ENCODE measurements at regions not wholly inside any gene's neighbourhood (a gene's known extent, or its start where the extent isn't known, plus 50 kb on each side); places are given as distances from the start of the nearest gene placed in this dataset.
"Not testable (repeated sequence)": the region's sequence is repeated elsewhere in the genome, so short reads cannot be mapped to it uniquely, and the experiment has no call there.

- H3K36me3 ChIP-seq (ENCODE audit: control insufficient read depth in 1 of 2, insufficient read depth in 2 of 2, low read length in 2 of 2): no peaks in the 10 kb centered on the region
- no peaks in the 10 kb centered on the region for H3K9me3 ChIP-seq (ENCODE audit: control insufficient read depth in 1 of 2, low read length in 2 of 2)
- H3K27me3 ChIP-seq (ENCODE audit: low read depth, low read length): peaks cover 5% of the 10 kb centered on the region
- no peak overlapping the region for H3K4me3 ChIP-seq (ENCODE audit: low read depth in 1 of 2, low read length in 2 of 2)
- no peak overlapping the region for H3K27ac ChIP-seq (ENCODE audit: low read length)
- H3K4me1 ChIP-seq (ENCODE audit: control insufficient read depth in 1 of 2, insufficient read depth in 2 of 2, low read length in 2 of 2): no peaks in the 10 kb centered on the region
These were observed 261.4 kb downstream of the VRK1 start for GRCh38 chr14:97058589-97058988.

GRCh38 chr14:97061198-97061597 is 264.0 kb downstream of the VRK1 start:
- Histone ChIP-seq H3K36me3 (ENCODE audit: control insufficient read depth in 1 of 2, insufficient read depth in 2 of 2, low read length in 2 of 2) (no peaks in the 10 kb centered on the region), H3K27me3 (ENCODE audit: low read depth, low read length) (peaks cover 1% of the 10 kb centered on the region), H3K27ac (ENCODE audit: low read length) (no peak overlapping the region), H3K4me1 (ENCODE audit: control insufficient read depth in 1 of 2, insufficient read depth in 2 of 2, low read length in 2 of 2) (no peaks in the 10 kb centered on the region), H3K4me3 (ENCODE audit: low read depth in 1 of 2, low read length in 2 of 2) (no peak overlapping the region), H3K9me3 (ENCODE audit: control insufficient read depth in 1 of 2, low read length in 2 of 2) (no peaks in the 10 kb centered on the region)

- Histone ChIP-seq H3K27me3 (ENCODE audit: low read depth, low read length) (no peaks in the 10 kb centered on the region), H3K27ac (ENCODE audit: low read length) (no peak overlapping the region), H3K4me1 (ENCODE audit: control insufficient read depth in 1 of 2, insufficient read depth in 2 of 2, low read length in 2 of 2) (no peaks in the 10 kb centered on the region), H3K4me3 (ENCODE audit: low read depth in 1 of 2, low read length in 2 of 2) (no peak overlapping the region), H3K36me3 (ENCODE audit: control insufficient read depth in 1 of 2, insufficient read depth in 2 of 2, low read length in 2 of 2) (no peaks in the 10 kb centered on the region), H3K9me3 (ENCODE audit: control insufficient read depth in 1 of 2, low read length in 2 of 2) (no peaks in the 10 kb centered on the region)
These were observed 264.5 kb downstream of the VRK1 start for GRCh38 chr14:97061714-97062113.

GRCh38 chr14:97065305-97066067 is 268.3 kb downstream of the VRK1 start:
- Histone ChIP-seq H3K4me1 (ENCODE audit: control insufficient read depth in 1 of 2, insufficient read depth in 2 of 2, low read length in 2 of 2) (no peaks in the 10 kb centered on the region), H3K27me3 (ENCODE audit: low read depth, low read length) (no peaks in the 10 kb centered on the region), H3K4me3 (ENCODE audit: low read depth in 1 of 2, low read length in 2 of 2) (no peak overlapping the region), H3K36me3 (ENCODE audit: control insufficient read depth in 1 of 2, insufficient read depth in 2 of 2, low read length in 2 of 2) (no peaks in the 10 kb centered on the region), H3K9me3 (ENCODE audit: control insufficient read depth in 1 of 2, low read length in 2 of 2) (no peaks in the 10 kb centered on the region), H3K27ac (ENCODE audit: low read length) (no peak overlapping the region)

- no peaks in the 10 kb centered on the region for H3K36me3 ChIP-seq (ENCODE audit: control insufficient read depth in 1 of 2, insufficient read depth in 2 of 2, low read length in 2 of 2)
- no peaks in the 10 kb centered on the region for H3K9me3 ChIP-seq (ENCODE audit: control insufficient read depth in 1 of 2, low read length in 2 of 2)
- no peaks in the 10 kb centered on the region for H3K27me3 ChIP-seq (ENCODE audit: low read depth, low read length)
- H3K27ac ChIP-seq (ENCODE audit: low read length): no peak overlapping the region
- no peak overlapping the region for H3K4me3 ChIP-seq (ENCODE audit: low read depth in 1 of 2, low read length in 2 of 2)
- H3K4me1 ChIP-seq (ENCODE audit: control insufficient read depth in 1 of 2, insufficient read depth in 2 of 2, low read length in 2 of 2): no peaks in the 10 kb centered on the region
These were observed 269.1 kb downstream of the VRK1 start for GRCh38 chr14:97066068-97066899.

- not testable (repeated sequence) for H3K4me1 ChIP-seq (ENCODE audit: control insufficient read depth in 1 of 2, insufficient read depth in 2 of 2, low read length in 2 of 2); H3K4me3 ChIP-seq (ENCODE audit: low read depth in 1 of 2, low read length in 2 of 2); H3K36me3 ChIP-seq (ENCODE audit: control insufficient read depth in 1 of 2, insufficient read depth in 2 of 2, low read length in 2 of 2); H3K9me3 ChIP-seq (ENCODE audit: control insufficient read depth in 1 of 2, low read length in 2 of 2); H3K27ac ChIP-seq (ENCODE audit: low read length); H3K27me3 ChIP-seq (ENCODE audit: low read depth, low read length)
These were observed 271.1 kb downstream of the VRK1 start for GRCh38 chr14:97068293-97068692.

- Histone ChIP-seq H3K9me3 (ENCODE audit: control insufficient read depth in 1 of 2, low read length in 2 of 2) (no peaks in the 10 kb centered on the region), H3K36me3 (ENCODE audit: control insufficient read depth in 1 of 2, insufficient read depth in 2 of 2, low read length in 2 of 2) (no peaks in the 10 kb centered on the region), H3K4me3 (ENCODE audit: low read depth in 1 of 2, low read length in 2 of 2) (no peak overlapping the region), H3K4me1 (ENCODE audit: control insufficient read depth in 1 of 2, insufficient read depth in 2 of 2, low read length in 2 of 2) (no peaks in the 10 kb centered on the region), H3K27ac (ENCODE audit: low read length) (no peak overlapping the region), H3K27me3 (ENCODE audit: low read depth, low read length) (no peaks in the 10 kb centered on the region)
These were observed 273.1 kb downstream of the VRK1 start for GRCh38 chr14:97070259-97070658.

- Histone ChIP-seq H3K9me3 (ENCODE audit: control insufficient read depth in 1 of 2, low read length in 2 of 2) (no peaks in the 10 kb centered on the region), H3K4me3 (ENCODE audit: low read depth in 1 of 2, low read length in 2 of 2) (no peak overlapping the region), H3K36me3 (ENCODE audit: control insufficient read depth in 1 of 2, insufficient read depth in 2 of 2, low read length in 2 of 2) (no peaks in the 10 kb centered on the region), H3K27me3 (ENCODE audit: low read depth, low read length) (no peaks in the 10 kb centered on the region), H3K4me1 (ENCODE audit: control insufficient read depth in 1 of 2, insufficient read depth in 2 of 2, low read length in 2 of 2) (no peaks in the 10 kb centered on the region), H3K27ac (ENCODE audit: low read length) (no peak overlapping the region)
These were observed 274.0 kb downstream of the VRK1 start for GRCh38 chr14:97071177-97071576.

GRCh38 chr14:97073622-97074021 is 276.4 kb downstream of the VRK1 start:
- Histone ChIP-seq H3K4me3 (ENCODE audit: low read depth in 1 of 2, low read length in 2 of 2) (no peak overlapping the region), H3K27ac (ENCODE audit: low read length) (no peak overlapping the region), H3K27me3 (ENCODE audit: low read depth, low read length) (no peaks in the 10 kb centered on the region), H3K9me3 (ENCODE audit: control insufficient read depth in 1 of 2, low read length in 2 of 2) (no peaks in the 10 kb centered on the region), H3K4me1 (ENCODE audit: control insufficient read depth in 1 of 2, insufficient read depth in 2 of 2, low read length in 2 of 2) (no peaks in the 10 kb centered on the region), H3K36me3 (ENCODE audit: control insufficient read depth in 1 of 2, insufficient read depth in 2 of 2, low read length in 2 of 2) (no peaks in the 10 kb centered on the region)

GRCh38 chr14:97074456-97074855 is 277.3 kb downstream of the VRK1 start:
- H3K9me3 ChIP-seq (ENCODE audit: control insufficient read depth in 1 of 2, low read length in 2 of 2): no peaks in the 10 kb centered on the region
- no peak overlapping the region for H3K4me3 ChIP-seq (ENCODE audit: low read depth in 1 of 2, low read length in 2 of 2)
- H3K36me3 ChIP-seq (ENCODE audit: control insufficient read depth in 1 of 2, insufficient read depth in 2 of 2, low read length in 2 of 2): no peaks in the 10 kb centered on the region
- no peak overlapping the region for H3K27ac ChIP-seq (ENCODE audit: low read length)
- H3K4me1 ChIP-seq (ENCODE audit: control insufficient read depth in 1 of 2, insufficient read depth in 2 of 2, low read length in 2 of 2): no peaks in the 10 kb centered on the region
- no peaks in the 10 kb centered on the region for H3K27me3 ChIP-seq (ENCODE audit: low read depth, low read length)

GRCh38 chr14:97074856-97075255 is 277.7 kb downstream of the VRK1 start:
- no peaks in the 10 kb centered on the region for H3K36me3 ChIP-seq (ENCODE audit: control insufficient read depth in 1 of 2, insufficient read depth in 2 of 2, low read length in 2 of 2)
- H3K9me3 ChIP-seq (ENCODE audit: control insufficient read depth in 1 of 2, low read length in 2 of 2): no peaks in the 10 kb centered on the region
- H3K4me1 ChIP-seq (ENCODE audit: control insufficient read depth in 1 of 2, insufficient read depth in 2 of 2, low read length in 2 of 2): no peaks in the 10 kb centered on the region
- H3K4me3 ChIP-seq (ENCODE audit: low read depth in 1 of 2, low read length in 2 of 2): no peak overlapping the region
- H3K27me3 ChIP-seq (ENCODE audit: low read depth, low read length): no peaks in the 10 kb centered on the region
- H3K27ac ChIP-seq (ENCODE audit: low read length): no peak overlapping the region

Data from muscle layer of duodenum (tissue), 2 donors.